WTC11 (cell line): ENCODE measurements at regions not wholly inside any gene's neighbourhood (a gene's known extent, or its start where the extent isn't known, plus 50 kb on each side); places are given as distances from the start of the nearest gene placed in this dataset.

Source experiments
- ATAC-seq: fragments of 200-7000 bp; cut with Tn5 transposase; 2 replicates; pipeline ENCODE4 v1.10.0; 2021; ENCODE audit warnings: mild to moderate bottlenecking, moderate library complexity
- CTCF ChIA-PET: fragments of 300-600 bp; sonication (Branson Sonifier 250); formaldehyde crosslinking; loops from one replicate; lab custom pipeline; 2021; ENCODE audit warnings: antibody characterized with exemption; lab: Charles Lee
- POLR2A ChIA-PET: fragments of 350-600 bp; sonication (Branson Sonifier 250); formaldehyde crosslinking; loops from one replicate; lab custom pipeline; 2021; ENCODE audit warnings: antibody characterized with exemption; lab: Charles Lee
- DNase-seq: peaks from one replicate; pipeline ENCODE4 v3.0.0; 2021; ENCODE audit warnings: low spot score
- H3K27ac Mint-ChIP-seq: 2 replicates; pipeline ENCODE4 v1.8.0; 2021; ENCODE audit warnings: mixed read lengths
- H3K27me3 Mint-ChIP-seq: 2 replicates; pipeline ENCODE4 v1.8.0; 2021; ENCODE audit warnings: low read depth, mild to moderate bottlenecking, moderate library complexity, mixed read lengths
- H3K36me3 Mint-ChIP-seq: 2 replicates; pipeline ENCODE4 v1.8.0; 2021; ENCODE audit warnings: mixed read lengths
- H3K4me1 Mint-ChIP-seq: 2 replicates; pipeline ENCODE4 v1.8.0; 2022; ENCODE audit warnings: mixed read lengths
- H3K4me3 Mint-ChIP-seq: 2 replicates; pipeline ENCODE4 v1.8.0; 2021; ENCODE audit warnings: mild to moderate bottlenecking, moderate library complexity, mixed read lengths
- H3K9me3 Mint-ChIP-seq: 2 replicates; pipeline ENCODE4 v1.8.0; 2021; ENCODE audit warnings: mixed read lengths
- ELF4 ChIP-seq: sonication (generic); formaldehyde crosslinking; IDR thresholded peaks from 2 replicates; pipeline ENCODE4 v1.8.1; 2022; ENCODE audit warnings: low read depth, mild to moderate bottlenecking, moderate library complexity, missing genetic modification reagents
- GTF2I ChIP-seq: fragments of 250-450 bp; sonication (Bioruptor Pico); conservative IDR thresholded peaks from 2 replicates; pipeline ENCODE4 v1.4.0; 2021; ENCODE audit warnings: mild to moderate bottlenecking
- IRF1 ChIP-seq: sonication (generic); formaldehyde crosslinking; IDR thresholded peaks from 2 replicates; pipeline ENCODE4 v1.8.0; 2023; ENCODE audit warnings: missing genetic modification reagents
- JUN ChIP-seq: sonication (generic); formaldehyde crosslinking; IDR thresholded peaks from 2 replicates; pipeline ENCODE4 v1.8.0; 2023; ENCODE audit warnings: mild to moderate bottlenecking, missing genetic modification reagents
- MYBL2 ChIP-seq: sonication (generic); formaldehyde crosslinking; IDR thresholded peaks from 2 replicates; pipeline ENCODE4 v1.8.1; 2023; ENCODE audit warnings: mild to moderate bottlenecking, moderate library complexity, missing genetic modification reagents
- NFATC4 ChIP-seq: fragments of 250-450 bp; sonication (Bioruptor Pico); IDR thresholded peaks from 2 replicates; pipeline ENCODE4 v1.9.0; 2021; ENCODE audit warnings: mild to moderate bottlenecking
- NFE2L1 ChIP-seq: sonication (generic); formaldehyde crosslinking; IDR thresholded peaks from 2 replicates; pipeline ENCODE4 v1.8.1; 2023; ENCODE audit warnings: missing genetic modification reagents
- NFYB ChIP-seq: sonication (generic); formaldehyde crosslinking; conservative IDR thresholded peaks from 2 replicates; pipeline ENCODE4 v1.8.0; 2022; ENCODE audit warnings: low read depth, missing genetic modification reagents
- NR2C2 ChIP-seq: sonication (generic); formaldehyde crosslinking; IDR thresholded peaks from 2 replicates; pipeline ENCODE4 v1.8.0; 2022; ENCODE audit warnings: mild to moderate bottlenecking, missing genetic modification reagents
- PRDM15 ChIP-seq: sonication (generic); formaldehyde crosslinking; IDR thresholded peaks from 2 replicates; pipeline ENCODE4 v1.8.0; 2022; ENCODE audit warnings: missing genetic modification reagents
- SOX15 ChIP-seq: fragments of 250-450 bp; sonication (Bioruptor Pico); IDR thresholded peaks from 2 replicates; pipeline ENCODE4 v1.9.0; 2021; ENCODE audit warnings: mild to moderate bottlenecking
- ZNF121 ChIP-seq: sonication (generic); formaldehyde crosslinking; IDR thresholded peaks from 2 replicates; pipeline ENCODE4 v1.8.0; 2023; ENCODE audit warnings: missing genetic modification reagents
- ZNF232 ChIP-seq: sonication (generic); formaldehyde crosslinking; IDR thresholded peaks from 2 replicates; pipeline ENCODE4 v1.8.0; 2022; ENCODE audit warnings: mild to moderate bottlenecking, missing genetic modification reagents
- ZNF423 ChIP-seq: fragments of 250-450 bp; sonication (Bioruptor Pico); IDR thresholded peaks from 2 replicates; pipeline ENCODE4 v2.1.2; 2022; ENCODE audit warnings: mild to moderate bottlenecking, moderate library complexity
- TF ChIP-seq, protein P1 (sequence below): sonication (generic); formaldehyde crosslinking; conservative IDR thresholded peaks from 2 replicates; pipeline ENCODE4 v1.8.1; 2022; ENCODE audit warnings: mild to moderate bottlenecking, missing genetic modification reagents
- TF ChIP-seq, protein P2 (sequence below): sonication (generic); formaldehyde crosslinking; IDR thresholded peaks from 2 replicates; pipeline ENCODE4 v1.8.0; 2022; ENCODE audit warnings: mild to moderate bottlenecking, missing genetic modification reagents
- TF ChIP-seq, protein P3 (sequence below): fragments of 250-450 bp; sonication (Bioruptor Pico); conservative IDR thresholded peaks from 2 replicates; pipeline ENCODE4 v1.9.0; 2021; ENCODE audit warnings: mild to moderate bottlenecking
- TF ChIP-seq, protein P4 (sequence below): sonication (generic); formaldehyde crosslinking; IDR thresholded peaks from 2 replicates; pipeline ENCODE4 v1.8.0; 2023; ENCODE audit warnings: mild to moderate bottlenecking, missing genetic modification reagents
- TF ChIP-seq, protein P5 (sequence below): sonication (generic); formaldehyde crosslinking; IDR thresholded peaks from 2 replicates; pipeline ENCODE4 v1.8.1; 2022; ENCODE audit warnings: missing genetic modification reagents, borderline replicate concordance
- TF ChIP-seq, protein P6 (sequence below): sonication (generic); formaldehyde crosslinking; IDR thresholded peaks from 2 replicates; pipeline ENCODE4 v1.8.1; 2022; ENCODE audit warnings: mild to moderate bottlenecking, missing genetic modification reagents, moderate library complexity, borderline replicate concordance

DNA sequence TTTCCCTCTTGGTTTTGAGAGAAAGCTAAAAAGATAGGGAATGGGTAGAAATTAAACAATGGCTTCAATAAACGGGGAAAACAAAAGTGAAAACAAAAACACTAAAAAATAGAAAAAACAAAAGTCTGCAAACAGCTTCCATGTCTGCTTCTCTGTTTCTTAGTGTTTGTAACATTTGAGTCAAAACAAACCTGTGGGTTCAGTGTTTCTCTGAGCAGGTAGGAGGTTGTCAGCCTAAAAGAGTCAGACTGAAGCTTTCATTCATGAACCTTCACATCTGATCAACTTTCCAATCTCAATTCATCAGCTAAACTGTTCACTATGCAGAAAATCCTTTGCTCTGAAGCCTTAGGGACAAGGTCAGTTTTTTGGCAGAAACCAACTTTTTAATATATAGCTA lies 102.5 kb upstream of the ADAMTS16 start:
- no peak for DNase-seq
- no peak overlapping the region for H3K4me3 Mint-ChIP-seq
- H3K36me3 Mint-ChIP-seq, result no peaks in the 10 kb centered on the region
- no peaks in the 10 kb centered on the region for H3K4me1 Mint-ChIP-seq
- H3K9me3 Mint-ChIP-seq, result no peaks in the 10 kb centered on the region; the same call in 1 of the 2 replicates
- ATAC-seq, result no peak
- CTCF ChIA-PET, result interaction anchor here (0.6 kb wide), 1 partner anchor 10 kb away, joined by 3 read pairs; no protein-coding TSS in a partner anchor
- H3K27me3 Mint-ChIP-seq, result no peaks in the 10 kb centered on the region
- TF ChIP-seq NFE2L1 (CRISPR knock-in tag), result no peak
- no peak for TF ChIP-seq ELF4
- TF ChIP-seq, all 79 proteins: peak for 0
- H3K27ac Mint-ChIP-seq, result no peak overlapping the region
- POLR2A ChIA-PET, result no interaction called here

- Mint-ChIP-seq H3K27ac (no peak overlapping the region), H3K36me3 (no peaks in the 10 kb centered on the region), H3K4me3 (no peak overlapping the region), H3K27me3 (no peaks in the 10 kb centered on the region), H3K9me3 (no peaks in the 10 kb centered on the region; the same call in 1 of the 2 replicates), H3K4me1 (no peaks in the 10 kb centered on the region)
- ATAC-seq (no peak), DNase-seq (no peak)
- POLR2A ChIA-PET, result no interaction called here
- CTCF ChIA-PET, result no interaction called here
- TF ChIP-seq ELF4, result no peak
- TF ChIP-seq, protein P1, sequence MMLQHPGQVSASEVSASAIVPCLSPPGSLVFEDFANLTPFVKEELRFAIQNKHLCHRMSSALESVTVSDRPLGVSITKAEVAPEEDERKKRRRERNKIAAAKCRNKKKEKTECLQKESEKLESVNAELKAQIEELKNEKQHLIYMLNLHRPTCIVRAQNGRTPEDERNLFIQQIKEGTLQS (CRISPR knock-in tag), result no peak
- TF ChIP-seq, protein P2, sequence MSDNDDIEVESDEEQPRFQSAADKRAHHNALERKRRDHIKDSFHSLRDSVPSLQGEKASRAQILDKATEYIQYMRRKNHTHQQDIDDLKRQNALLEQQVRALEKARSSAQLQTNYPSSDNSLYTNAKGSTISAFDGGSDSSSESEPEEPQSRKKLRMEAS (CRISPR knock-in tag), result no peak
- TF ChIP-seq PRDM15 (CRISPR knock-in tag), result no peak
- no peak for TF ChIP-seq IRF1
- TF ChIP-seq NFYB, result no peak
- TF ChIP-seq, protein P3, sequence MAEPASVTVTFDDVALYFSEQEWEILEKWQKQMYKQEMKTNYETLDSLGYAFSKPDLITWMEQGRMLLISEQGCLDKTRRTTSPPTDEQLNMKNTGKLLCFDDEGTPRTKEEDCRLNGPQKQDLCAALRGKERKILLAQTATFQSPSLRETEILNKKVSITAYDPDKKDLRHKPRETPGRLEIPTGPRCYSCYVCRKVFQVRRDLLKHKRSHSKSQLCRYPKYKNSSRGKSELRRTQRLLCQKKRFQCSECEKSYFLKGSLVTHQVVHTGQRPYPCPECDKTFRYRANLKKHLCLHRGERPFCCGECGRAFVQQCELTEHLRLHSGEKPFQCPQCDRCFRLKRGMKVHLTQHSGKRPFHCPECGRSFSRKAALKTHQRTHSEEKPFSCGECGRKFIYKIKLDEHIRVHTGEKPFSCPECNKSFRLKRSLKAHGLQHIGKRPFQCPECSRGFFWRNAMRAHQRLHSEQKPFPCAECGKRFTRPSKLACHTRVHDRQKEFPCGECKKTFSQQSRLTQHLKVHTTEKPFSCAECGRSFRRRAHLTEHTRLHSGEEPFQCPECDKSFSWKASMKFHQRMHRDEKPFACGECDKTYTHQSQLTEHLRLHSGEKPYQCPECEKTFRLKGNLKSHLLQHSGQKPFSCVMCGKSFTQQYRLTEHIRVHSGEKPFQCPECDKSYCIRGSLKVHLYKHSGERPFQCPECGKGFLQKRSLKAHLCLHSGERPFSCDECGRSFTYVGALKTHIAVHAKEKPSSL (CRISPR knock-in tag), result no peak
- TF ChIP-seq MYBL2 (CRISPR knock-in tag), result no peak
- TF ChIP-seq, protein P4, sequence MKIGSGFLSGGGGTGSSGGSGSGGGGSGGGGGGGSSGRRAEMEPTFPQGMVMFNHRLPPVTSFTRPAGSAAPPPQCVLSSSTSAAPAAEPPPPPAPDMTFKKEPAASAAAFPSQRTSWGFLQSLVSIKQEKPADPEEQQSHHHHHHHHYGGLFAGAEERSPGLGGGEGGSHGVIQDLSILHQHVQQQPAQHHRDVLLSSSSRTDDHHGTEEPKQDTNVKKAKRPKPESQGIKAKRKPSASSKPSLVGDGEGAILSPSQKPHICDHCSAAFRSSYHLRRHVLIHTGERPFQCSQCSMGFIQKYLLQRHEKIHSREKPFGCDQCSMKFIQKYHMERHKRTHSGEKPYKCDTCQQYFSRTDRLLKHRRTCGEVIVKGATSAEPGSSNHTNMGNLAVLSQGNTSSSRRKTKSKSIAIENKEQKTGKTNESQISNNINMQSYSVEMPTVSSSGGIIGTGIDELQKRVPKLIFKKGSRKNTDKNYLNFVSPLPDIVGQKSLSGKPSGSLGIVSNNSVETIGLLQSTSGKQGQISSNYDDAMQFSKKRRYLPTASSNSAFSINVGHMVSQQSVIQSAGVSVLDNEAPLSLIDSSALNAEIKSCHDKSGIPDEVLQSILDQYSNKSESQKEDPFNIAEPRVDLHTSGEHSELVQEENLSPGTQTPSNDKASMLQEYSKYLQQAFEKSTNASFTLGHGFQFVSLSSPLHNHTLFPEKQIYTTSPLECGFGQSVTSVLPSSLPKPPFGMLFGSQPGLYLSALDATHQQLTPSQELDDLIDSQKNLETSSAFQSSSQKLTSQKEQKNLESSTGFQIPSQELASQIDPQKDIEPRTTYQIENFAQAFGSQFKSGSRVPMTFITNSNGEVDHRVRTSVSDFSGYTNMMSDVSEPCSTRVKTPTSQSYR (CRISPR knock-in tag), result no peak
- no peak for TF ChIP-seq GTF2I (CRISPR knock-in tag)
- TF ChIP-seq NR2C2 (CRISPR knock-in tag), result no peak
- TF ChIP-seq ZNF121 (CRISPR knock-in tag), result no peak
- TF ChIP-seq, protein P5, sequence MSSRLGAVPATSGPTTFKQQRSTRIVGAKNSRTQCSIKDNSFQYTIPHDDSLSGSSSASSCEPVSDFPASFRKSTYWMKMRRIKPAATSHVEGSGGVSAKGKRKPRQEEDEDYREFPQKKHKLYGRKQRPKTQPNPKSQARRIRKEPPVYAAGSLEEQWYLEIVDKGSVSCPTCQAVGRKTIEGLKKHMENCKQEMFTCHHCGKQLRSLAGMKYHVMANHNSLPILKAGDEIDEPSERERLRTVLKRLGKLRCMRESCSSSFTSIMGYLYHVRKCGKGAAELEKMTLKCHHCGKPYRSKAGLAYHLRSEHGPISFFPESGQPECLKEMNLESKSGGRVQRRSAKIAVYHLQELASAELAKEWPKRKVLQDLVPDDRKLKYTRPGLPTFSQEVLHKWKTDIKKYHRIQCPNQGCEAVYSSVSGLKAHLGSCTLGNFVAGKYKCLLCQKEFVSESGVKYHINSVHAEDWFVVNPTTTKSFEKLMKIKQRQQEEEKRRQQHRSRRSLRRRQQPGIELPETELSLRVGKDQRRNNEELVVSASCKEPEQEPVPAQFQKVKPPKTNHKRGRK, result no peak
- no peak for TF ChIP-seq ZNF423
- no peak for TF ChIP-seq JUN (CRISPR knock-in tag)
- no peak for TF ChIP-seq ZNF232 (CRISPR knock-in tag)
- TF ChIP-seq, protein P6, sequence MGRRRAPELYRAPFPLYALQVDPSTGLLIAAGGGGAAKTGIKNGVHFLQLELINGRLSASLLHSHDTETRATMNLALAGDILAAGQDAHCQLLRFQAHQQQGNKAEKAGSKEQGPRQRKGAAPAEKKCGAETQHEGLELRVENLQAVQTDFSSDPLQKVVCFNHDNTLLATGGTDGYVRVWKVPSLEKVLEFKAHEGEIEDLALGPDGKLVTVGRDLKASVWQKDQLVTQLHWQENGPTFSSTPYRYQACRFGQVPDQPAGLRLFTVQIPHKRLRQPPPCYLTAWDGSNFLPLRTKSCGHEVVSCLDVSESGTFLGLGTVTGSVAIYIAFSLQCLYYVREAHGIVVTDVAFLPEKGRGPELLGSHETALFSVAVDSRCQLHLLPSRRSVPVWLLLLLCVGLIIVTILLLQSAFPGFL, result no peak
- no peak for TF ChIP-seq NFATC4 (CRISPR knock-in tag)
- no peak for TF ChIP-seq SOX15 (CRISPR knock-in tag)
- TF ChIP-seq, all 79 proteins: peak for 0
Measured at GRCh38 chr5:5039918-5040317, 100.2 kb upstream of the ADAMTS16 start.
